Gastrocnemius medialis (tissue), 4 donors: ENCODE measurements at regions not wholly inside any gene's neighbourhood (a gene's known extent, or its start where the extent isn't known, plus 50 kb on each side); places are given as distances from the start of the nearest gene placed in this dataset.
"Not testable (repeated sequence)": the region's sequence is repeated elsewhere in the genome, so short reads cannot be mapped to it uniquely, and the experiment has no call there.

Experiments used
- CTCF ChIP-seq, 5 experiments: fragments of 450-650 bp in 3 of 5; fragments of 200-600 bp in 2 of 5; sonication (generic) in 2 of 5; IDR thresholded peaks in 4 of 5; conservative IDR thresholded peaks in 1 of 5; 1 replicate in 4 of 5; 2 replicates in 1 of 5; pipeline ENCODE4 v1.5.1; 2016 to 2019; ENCODE audit warnings: antibody characterized with exemption in 5 of 5, mild to moderate bottlenecking in 3 of 5, moderate library complexity in 3 of 5
- POLR2A ChIP-seq, 2 donors: fragments of 450-650 bp; IDR thresholded peaks; one replicate each; pipeline ENCODE4 v1.6.1; 2017; ENCODE audit warnings: antibody characterized with exemption in 2 of 2, mild to moderate bottlenecking in 2 of 2, moderate library complexity in 2 of 2

- not testable (repeated sequence) for TF ChIP-seq CTCF (IDR thresholded peaks at IDR 0.05 in 4 of 5, conservative IDR thresholded peaks at IDR 0.05 in 1 of 5); POLR2A (IDR thresholded peaks at IDR 0.05)
These were observed 68.7 kb upstream of the SPN start for GRCh38 chr16:29594269-29594925.
